Fibroblast of lung (primary cell): ENCODE measurements at regions not wholly inside any gene's neighbourhood (a gene's known extent, or its start where the extent isn't known, plus 50 kb on each side); places are given as distances from the start of the nearest gene placed in this dataset.

Experiments used
- DNase-seq, 2 donors: peaks; one replicate each; pipeline versions ENCODE4 v3.0.0 to v3.0.0-alpha.2; 2010; ENCODE audit warnings: low read depth in 2 of 2
- H2AFZ ChIP-seq: 2 replicates; pipeline ENCODE4 v1.5.1; 2012; ENCODE audit warnings: low read length, control low read depth, inconsistent platforms
- H3K27ac ChIP-seq: 2 replicates; pipeline ENCODE4 v1.5.1; 2011; ENCODE audit warnings: low read length, control low read depth; ENCODE audit not compliant: insufficient read depth
- H3K27me3 ChIP-seq: 2 replicates; pipeline ENCODE4 v1.5.1; 2011; ENCODE audit warnings: mild to moderate bottlenecking, low read length; ENCODE audit not compliant: control insufficient read depth, insufficient read depth
- H3K36me3 ChIP-seq: 2 replicates; pipeline ENCODE4 v1.5.1; 2011; ENCODE audit warnings: low read length; ENCODE audit not compliant: control insufficient read depth, insufficient read depth
- H3K4me1 ChIP-seq: 2 replicates; pipeline ENCODE4 v1.5.1; 2011; ENCODE audit warnings: low read length; ENCODE audit not compliant: control insufficient read depth, insufficient read depth; ENCODE audit errors: extremely low read depth
- H3K4me2 ChIP-seq: 2 replicates; pipeline ENCODE4 v1.5.1; 2011; ENCODE audit warnings: low read length, control low read depth; ENCODE audit not compliant: insufficient read depth; ENCODE audit errors: extremely low read depth
- H3K4me3 ChIP-seq, 4 experiments: fragments of 200-600 bp in 1 of 4; sonication (generic) in 1 of 4; replicated peaks in 1 of 4; 2 replicates each; pipeline ENCODE4 v1.5.1; 2011 to 2016; ENCODE audit warnings: low read length in 4 of 4, low read depth in 3 of 4, mild to moderate bottlenecking in 3 of 4, control low read depth in 2 of 4, inconsistent platforms in 1 of 4, mixed read lengths in 1 of 4; ENCODE audit not compliant: insufficient read depth in 1 of 4; ENCODE audit errors: control extremely low read depth in 1 of 4
- H3K79me2 ChIP-seq: 2 replicates; pipeline ENCODE4 v1.5.1; 2012; ENCODE audit warnings: mild to moderate bottlenecking, low read length, inconsistent platforms; ENCODE audit not compliant: control insufficient read depth, insufficient read depth
- H3K9ac ChIP-seq: 2 replicates; pipeline ENCODE4 v1.5.1; 2011; ENCODE audit warnings: mild to moderate bottlenecking, low read length, control low read depth; ENCODE audit not compliant: insufficient read depth
- H3K9me3 ChIP-seq: 2 replicates; pipeline ENCODE4 v1.5.1; 2012; ENCODE audit warnings: low read depth, low read length; ENCODE audit not compliant: control insufficient read depth, insufficient read depth
- H4K20me1 ChIP-seq: 2 replicates; pipeline ENCODE4 v1.5.1; 2011; ENCODE audit warnings: low read length; ENCODE audit not compliant: control insufficient read depth, insufficient read depth; ENCODE audit errors: extremely low read depth
- EZH2 ChIP-seq: IDR thresholded peaks from 2 replicates; pipeline ENCODE4 v1.5.1; 2012; ENCODE audit warnings: low read length, control low read depth, mild to moderate bottlenecking; ENCODE audit errors: missing control alignments
- TF ChIP-seq, protein P1 (sequence below), 2 donors: IDR thresholded peaks in 1 of 2; conservative IDR thresholded peaks in 1 of 2; 1 replicate in 1 of 2; 2 replicates in 1 of 2; pipeline ENCODE4 v1.5.1; 2011 to 2012; ENCODE audit warnings: low read length in 2 of 2, control low read depth in 1 of 2, inconsistent platforms in 1 of 2, low read depth in 1 of 2, mild to moderate bottlenecking in 1 of 2

DNA sequence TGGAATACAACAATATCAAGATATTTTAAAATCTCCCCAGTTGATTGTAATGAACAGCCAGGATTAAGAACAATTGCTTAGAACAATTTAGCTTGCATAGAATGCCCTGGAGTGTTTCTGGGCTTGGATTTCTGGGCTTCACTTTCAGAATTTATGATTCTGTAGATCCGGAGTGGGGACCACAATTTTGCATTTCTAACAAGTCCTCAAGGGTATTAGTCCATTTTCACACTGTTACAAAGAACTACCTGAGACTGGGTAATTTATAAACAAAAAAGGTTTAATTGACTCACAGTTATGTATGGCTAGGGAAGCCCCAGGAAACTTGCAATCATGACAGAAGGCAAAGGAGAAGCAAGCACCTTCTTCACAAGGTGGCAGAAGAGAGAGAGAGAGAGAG, 54.3 kb upstream of the MYRIP start:
- Histone ChIP-seq H3K9me3 (no peaks in the 10 kb centered on the region), H3K27ac (no peak overlapping the region), H3K36me3 (no peaks in the 10 kb centered on the region), H2AFZ (no peak overlapping the region), H3K4me3 (no peak overlapping the region), H3K4me1 (no peaks in the 10 kb centered on the region), H3K4me2 (no peak overlapping the region), H3K9ac (no peak overlapping the region), H3K79me2 (no peaks in the 10 kb centered on the region), H3K27me3 (no peaks in the 10 kb centered on the region), H4K20me1 (no peaks in the 10 kb centered on the region)
- TF ChIP-seq, protein P1, sequence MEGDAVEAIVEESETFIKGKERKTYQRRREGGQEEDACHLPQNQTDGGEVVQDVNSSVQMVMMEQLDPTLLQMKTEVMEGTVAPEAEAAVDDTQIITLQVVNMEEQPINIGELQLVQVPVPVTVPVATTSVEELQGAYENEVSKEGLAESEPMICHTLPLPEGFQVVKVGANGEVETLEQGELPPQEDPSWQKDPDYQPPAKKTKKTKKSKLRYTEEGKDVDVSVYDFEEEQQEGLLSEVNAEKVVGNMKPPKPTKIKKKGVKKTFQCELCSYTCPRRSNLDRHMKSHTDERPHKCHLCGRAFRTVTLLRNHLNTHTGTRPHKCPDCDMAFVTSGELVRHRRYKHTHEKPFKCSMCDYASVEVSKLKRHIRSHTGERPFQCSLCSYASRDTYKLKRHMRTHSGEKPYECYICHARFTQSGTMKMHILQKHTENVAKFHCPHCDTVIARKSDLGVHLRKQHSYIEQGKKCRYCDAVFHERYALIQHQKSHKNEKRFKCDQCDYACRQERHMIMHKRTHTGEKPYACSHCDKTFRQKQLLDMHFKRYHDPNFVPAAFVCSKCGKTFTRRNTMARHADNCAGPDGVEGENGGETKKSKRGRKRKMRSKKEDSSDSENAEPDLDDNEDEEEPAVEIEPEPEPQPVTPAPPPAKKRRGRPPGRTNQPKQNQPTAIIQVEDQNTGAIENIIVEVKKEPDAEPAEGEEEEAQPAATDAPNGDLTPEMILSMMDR (conservative IDR thresholded peaks at IDR 0.05 in 1 of 2, IDR thresholded peaks at IDR 0.05 in 1 of 2; ENCODE audit: low read depth in 1 of 2, low read length in 2 of 2): no peak
- TF ChIP-seq EZH2: no peak
- no peak for DNase-seq

DNA sequence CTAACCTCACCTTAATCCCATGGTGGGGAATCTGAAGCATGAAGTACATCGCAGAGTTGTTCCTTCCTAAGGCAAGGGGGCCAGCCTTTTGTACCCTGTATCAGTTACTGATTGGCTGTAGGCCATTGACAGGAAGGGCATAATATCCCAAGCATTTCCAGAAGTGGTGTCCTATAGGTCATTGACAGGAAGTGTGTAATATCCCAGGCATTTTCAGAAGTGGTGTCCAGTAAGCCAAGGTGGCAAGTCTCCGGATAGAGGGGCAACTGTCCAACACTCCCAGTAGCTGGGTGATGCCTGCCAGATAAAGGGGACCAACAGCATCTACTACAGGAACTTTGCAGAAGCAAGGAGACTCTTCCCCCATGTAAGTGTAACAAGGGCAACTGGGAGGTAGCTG, 52.1 kb upstream of the MYRIP start:
- no peak overlapping the region for H3K4me2 ChIP-seq
- no peaks in the 10 kb centered on the region for H3K79me2 ChIP-seq
- H4K20me1 ChIP-seq: no peaks in the 10 kb centered on the region
- no peaks in the 10 kb centered on the region for H3K4me1 ChIP-seq
- H3K4me3 ChIP-seq: no peak overlapping the region
- TF ChIP-seq, protein P1 (conservative IDR thresholded peaks at IDR 0.05 in 1 of 2, IDR thresholded peaks at IDR 0.05 in 1 of 2; ENCODE audit: low read depth in 1 of 2, low read length in 2 of 2): no peak
- TF ChIP-seq EZH2: no peak
- H3K27me3 ChIP-seq: no peaks in the 10 kb centered on the region
- H2AFZ ChIP-seq: no peak overlapping the region
- H3K9me3 ChIP-seq: no peaks in the 10 kb centered on the region
- no peaks in the 10 kb centered on the region for H3K36me3 ChIP-seq
- H3K9ac ChIP-seq: no peak overlapping the region
- no peak for DNase-seq
- no peak overlapping the region for H3K27ac ChIP-seq
